ENCODE measurements at regions not wholly inside any gene's neighbourhood (a gene's known extent, or its start where the extent isn't known, plus 50 kb on each side); places are given as distances from the start of the nearest gene placed in this dataset.

DNA sequence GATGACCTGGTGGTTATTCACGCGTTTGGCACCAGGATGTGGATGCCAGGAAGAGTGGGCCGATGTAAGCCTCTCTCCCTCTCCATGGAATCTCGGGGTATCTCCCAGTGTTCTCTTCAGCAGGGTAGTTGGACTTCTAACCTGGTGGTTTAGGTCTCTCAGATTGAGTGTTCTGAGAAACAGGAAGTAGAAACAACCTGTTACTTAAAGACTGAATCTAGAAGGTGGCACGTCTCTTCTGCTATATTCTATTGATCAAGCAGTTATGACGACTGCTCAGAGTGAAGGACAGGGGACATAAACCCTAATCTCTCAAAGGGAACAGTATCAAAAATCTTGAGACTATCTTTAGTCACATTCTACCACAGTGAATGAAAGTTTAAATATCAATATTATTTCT lies 918.7 kb upstream of the PIK3C3 start:
- TF ChIP-seq POLR2AphosphoS5 (IDR thresholded peaks at IDR 0.05) (no peak), EP300 (IDR thresholded peaks at IDR 0.05; ENCODE audit: low read depth) (no peak), POLR2A (IDR thresholded peaks at IDR 0.05) (no peak)
- TF ChIP-seq, protein P1, sequence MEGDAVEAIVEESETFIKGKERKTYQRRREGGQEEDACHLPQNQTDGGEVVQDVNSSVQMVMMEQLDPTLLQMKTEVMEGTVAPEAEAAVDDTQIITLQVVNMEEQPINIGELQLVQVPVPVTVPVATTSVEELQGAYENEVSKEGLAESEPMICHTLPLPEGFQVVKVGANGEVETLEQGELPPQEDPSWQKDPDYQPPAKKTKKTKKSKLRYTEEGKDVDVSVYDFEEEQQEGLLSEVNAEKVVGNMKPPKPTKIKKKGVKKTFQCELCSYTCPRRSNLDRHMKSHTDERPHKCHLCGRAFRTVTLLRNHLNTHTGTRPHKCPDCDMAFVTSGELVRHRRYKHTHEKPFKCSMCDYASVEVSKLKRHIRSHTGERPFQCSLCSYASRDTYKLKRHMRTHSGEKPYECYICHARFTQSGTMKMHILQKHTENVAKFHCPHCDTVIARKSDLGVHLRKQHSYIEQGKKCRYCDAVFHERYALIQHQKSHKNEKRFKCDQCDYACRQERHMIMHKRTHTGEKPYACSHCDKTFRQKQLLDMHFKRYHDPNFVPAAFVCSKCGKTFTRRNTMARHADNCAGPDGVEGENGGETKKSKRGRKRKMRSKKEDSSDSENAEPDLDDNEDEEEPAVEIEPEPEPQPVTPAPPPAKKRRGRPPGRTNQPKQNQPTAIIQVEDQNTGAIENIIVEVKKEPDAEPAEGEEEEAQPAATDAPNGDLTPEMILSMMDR (IDR thresholded peaks at IDR 0.05): no peak
- no peak overlapping the region for H3K27ac ChIP-seq
- H3K27me3 ChIP-seq: no peaks in the 10 kb centered on the region
- in situ Hi-C loops (cut with MboI; ENCODE audit: low pct_ligation_motif_present in 1 of 4, low pct_unique_long_range_greater_than_20kb in 1 of 4, low sequenced_read_pairs in 3 of 4) (no loop called here), intact Hi-C loops (cut with DNase I; ENCODE audit: low total_unique reads) (no loop called here)
- no peak overlapping the region for H3K4me3 ChIP-seq
- DNase-seq: no peak
- no peaks in the 10 kb centered on the region for H3K4me1 ChIP-seq
- 72 to 78% methylated on average over 4 to 6 of the region's 6 CpGs for WGBS, 2 donors (ENCODE audit: low coverage in 1 of 2)
- no peaks in the 10 kb centered on the region for H3K9me3 ChIP-seq
- H3K36me3 ChIP-seq: no peaks in the 10 kb centered on the region

DNA sequence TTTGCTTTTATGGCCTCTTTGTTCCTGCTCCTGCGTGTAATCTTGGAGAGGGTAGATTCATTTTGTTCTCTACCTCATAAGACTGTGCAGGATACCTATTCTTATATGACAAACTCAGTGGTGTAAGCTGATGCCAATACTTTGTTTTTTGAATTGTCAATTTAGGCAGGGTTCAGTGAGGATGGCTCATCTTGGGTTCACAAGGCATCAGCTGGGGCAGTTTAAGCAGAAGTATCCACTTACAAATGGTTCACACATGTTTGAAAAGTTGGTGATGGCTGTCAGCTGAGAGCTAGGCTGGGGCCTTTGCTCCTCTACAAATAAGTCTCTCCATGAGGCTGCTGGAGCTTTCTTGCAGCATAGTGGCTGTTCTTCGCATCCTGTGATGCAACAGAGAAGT lies 920.6 kb upstream of the PIK3C3 start:
- no peak overlapping the region for H3K27ac ChIP-seq
- H3K4me1 ChIP-seq: no peaks in the 10 kb centered on the region
- TF ChIP-seq EP300 (IDR thresholded peaks at IDR 0.05; ENCODE audit: low read depth) (no peak), POLR2A (IDR thresholded peaks at IDR 0.05) (no peak), POLR2AphosphoS5 (IDR thresholded peaks at IDR 0.05) (no peak)
- TF ChIP-seq, protein P1 (IDR thresholded peaks at IDR 0.05): no peak
- intact Hi-C loops (cut with DNase I; ENCODE audit: low total_unique reads): no loop called here
- H3K36me3 ChIP-seq: no peaks in the 10 kb centered on the region
- H3K27me3 ChIP-seq: no peaks in the 10 kb centered on the region
- no peak overlapping the region for H3K4me3 ChIP-seq
- in situ Hi-C loops (cut with MboI; ENCODE audit: low pct_ligation_motif_present in 1 of 4, low pct_unique_long_range_greater_than_20kb in 1 of 4, low sequenced_read_pairs in 3 of 4): no loop called here
- 68 to 69% methylated on average over 2 of the region's 2 CpGs for WGBS, 2 donors (ENCODE audit: low coverage in 1 of 2)
- DNase-seq: no peak
- no peaks in the 10 kb centered on the region for H3K9me3 ChIP-seq

DNA sequence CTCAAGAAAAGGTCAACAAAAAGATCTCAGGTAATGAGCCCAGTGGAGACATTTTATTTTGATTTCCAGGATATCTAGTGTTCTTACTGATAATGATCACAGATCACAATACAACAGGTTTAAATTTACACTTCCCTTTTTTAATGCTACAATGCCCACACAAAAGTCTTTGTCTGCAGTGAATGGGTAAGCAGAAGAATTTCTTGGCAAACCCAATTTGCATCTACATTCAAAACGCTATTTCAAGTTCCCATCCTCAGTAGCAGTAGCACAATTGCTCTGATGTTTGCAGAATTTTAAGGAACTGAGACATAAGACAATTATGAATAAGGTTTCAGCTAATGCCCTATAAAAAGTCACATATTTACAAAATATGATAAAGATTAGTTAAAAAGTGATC lies 929.4 kb upstream of the PIK3C3 start:
- in situ Hi-C loops (cut with MboI; ENCODE audit: low pct_ligation_motif_present in 1 of 4, low pct_unique_long_range_greater_than_20kb in 1 of 4, low sequenced_read_pairs in 3 of 4) (no loop called here), intact Hi-C loops (cut with DNase I; ENCODE audit: low total_unique reads) (no loop called here)
- Histone ChIP-seq H3K36me3 (no peaks in the 10 kb centered on the region), H3K27ac (no peak overlapping the region), H3K4me3 (no peak overlapping the region), H3K4me1 (no peaks in the 10 kb centered on the region), H3K27me3 (no peaks in the 10 kb centered on the region), H3K9me3 (no peaks in the 10 kb centered on the region)
- TF ChIP-seq POLR2A (IDR thresholded peaks at IDR 0.05) (no peak), EP300 (IDR thresholded peaks at IDR 0.05; ENCODE audit: low read depth) (no peak), POLR2AphosphoS5 (IDR thresholded peaks at IDR 0.05) (no peak)
- TF ChIP-seq, protein P1 (IDR thresholded peaks at IDR 0.05): no peak
- DNase-seq: no peak
- WGBS, 2 donors (ENCODE audit: low coverage in 1 of 2): 61 to 67% methylated on average over 1 of the region's 1 CpG

DNA sequence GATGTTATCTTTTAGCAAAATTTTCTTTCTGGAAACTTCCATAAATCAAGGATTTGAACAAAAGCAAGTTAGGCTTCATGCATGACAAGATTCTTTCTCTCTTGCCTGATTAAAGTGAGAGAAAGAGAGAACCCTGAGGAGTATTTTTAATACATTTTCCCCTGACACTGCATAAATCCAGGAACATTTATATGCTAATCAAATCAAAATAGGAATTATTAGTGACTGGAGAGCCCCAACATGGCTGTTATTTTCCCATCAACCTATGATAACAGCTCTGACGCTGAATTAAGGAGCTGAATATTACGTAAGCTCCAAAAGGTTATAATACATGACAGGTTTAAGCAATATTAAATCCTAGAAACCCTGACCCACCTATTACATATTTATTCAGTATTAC lies 930.2 kb upstream of the PIK3C3 start:
- TF ChIP-seq POLR2A (IDR thresholded peaks at IDR 0.05) (no peak), EP300 (IDR thresholded peaks at IDR 0.05; ENCODE audit: low read depth) (no peak), POLR2AphosphoS5 (IDR thresholded peaks at IDR 0.05) (no peak)
- TF ChIP-seq, protein P1 (IDR thresholded peaks at IDR 0.05): no peak
- Histone ChIP-seq H3K36me3 (no peaks in the 10 kb centered on the region), H3K27ac (no peak overlapping the region), H3K4me1 (no peaks in the 10 kb centered on the region), H3K27me3 (no peaks in the 10 kb centered on the region), H3K4me3 (no peak overlapping the region), H3K9me3 (no peaks in the 10 kb centered on the region)
- WGBS, 2 donors (ENCODE audit: low coverage in 1 of 2): 95 to 100% methylated on average over 2 of the region's 2 CpGs
- in situ Hi-C loops (cut with MboI; ENCODE audit: low pct_ligation_motif_present in 1 of 4, low pct_unique_long_range_greater_than_20kb in 1 of 4, low sequenced_read_pairs in 3 of 4) (no loop called here), intact Hi-C loops (cut with DNase I; ENCODE audit: low total_unique reads) (no loop called here)
- DNase-seq: no peak
